ENCODE measurements at regions not wholly inside any gene's neighbourhood (a gene's known extent, or its start where the extent isn't known, plus 50 kb on each side); places are given as distances from the start of the nearest gene placed in this dataset.

DNA sequence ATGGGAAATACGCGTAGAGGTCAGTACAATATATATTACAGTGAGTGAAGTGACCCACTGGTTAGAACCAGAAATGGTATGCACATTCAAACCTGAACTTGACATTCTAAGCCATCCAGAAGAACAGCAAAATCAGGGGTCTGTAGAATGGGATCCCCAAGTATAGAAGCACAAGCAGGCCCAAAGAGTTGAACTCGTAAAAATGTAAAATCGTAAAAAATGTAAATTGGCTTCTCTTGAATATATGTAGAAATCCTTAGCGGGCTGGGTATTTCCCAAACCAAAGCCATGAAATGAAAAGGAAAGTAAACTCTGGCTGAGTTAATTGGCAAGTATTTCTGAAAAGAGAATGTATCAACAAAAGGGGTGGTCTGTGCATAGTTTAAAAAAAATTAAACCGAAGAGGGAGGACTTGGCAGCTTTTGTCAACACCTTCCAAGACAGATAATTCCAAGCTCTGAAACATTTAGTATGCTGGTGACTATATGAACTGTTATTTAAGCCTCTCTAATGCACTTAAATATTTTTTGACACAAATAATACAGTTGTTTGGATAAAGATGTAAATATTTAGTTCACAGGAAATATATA lies 1505.6 kb upstream of the FLRT2 start:
- DNase-seq = no peak
- TF ChIP-seq POLR2A (IDR thresholded peaks at IDR 0.05; ENCODE audit: low read length) (no peak), GATA1 (IDR thresholded peaks at IDR 0.05; ENCODE audit: low read depth, low read length) (no peak)

DNA sequence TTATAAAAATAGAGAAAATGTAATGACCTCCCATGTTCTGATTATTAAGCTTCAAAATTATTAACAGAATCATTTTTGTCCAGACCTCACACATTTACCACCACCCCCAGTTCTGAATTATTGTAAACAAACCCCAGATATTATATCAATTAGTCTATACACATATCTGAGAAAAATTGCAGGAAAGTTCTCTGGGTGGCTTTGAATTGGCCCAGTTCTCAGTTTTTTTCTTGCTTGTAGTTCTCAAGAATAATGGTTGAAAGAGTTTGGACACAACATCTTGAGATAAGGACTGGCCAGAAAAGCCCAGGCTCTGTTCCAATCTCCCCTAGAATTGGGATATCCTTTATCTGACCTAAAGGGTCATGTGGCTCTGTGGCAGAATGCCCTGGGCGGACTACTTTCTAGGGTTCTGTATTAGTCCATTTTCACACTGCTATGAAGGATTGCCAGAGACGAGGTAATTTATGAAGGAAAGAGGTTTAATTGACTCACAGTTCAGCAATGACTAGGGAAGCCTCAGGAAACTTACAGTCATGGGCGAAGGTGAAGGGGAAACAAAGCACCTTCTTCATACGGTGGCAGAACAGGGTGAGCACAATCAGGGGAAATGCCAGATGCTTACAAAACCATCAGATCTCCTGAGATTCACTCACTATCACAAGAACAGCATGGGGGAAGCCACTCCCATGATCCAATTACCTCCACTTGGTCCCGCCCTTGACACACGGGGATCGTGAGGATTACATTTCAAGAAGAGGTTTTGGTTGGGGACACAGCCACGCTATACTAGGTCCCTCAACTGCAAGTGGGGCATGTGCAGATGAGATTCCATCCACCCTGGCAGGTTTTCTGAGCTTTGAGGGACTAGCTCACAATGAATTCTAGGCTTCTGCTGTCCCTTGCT lies 1504.6 kb upstream of the FLRT2 start:
- DNase-seq = no peak
- TF ChIP-seq POLR2A (IDR thresholded peaks at IDR 0.05; ENCODE audit: low read length) = no peak
- no peak for TF ChIP-seq GATA1 (IDR thresholded peaks at IDR 0.05; ENCODE audit: low read depth, low read length)

DNA sequence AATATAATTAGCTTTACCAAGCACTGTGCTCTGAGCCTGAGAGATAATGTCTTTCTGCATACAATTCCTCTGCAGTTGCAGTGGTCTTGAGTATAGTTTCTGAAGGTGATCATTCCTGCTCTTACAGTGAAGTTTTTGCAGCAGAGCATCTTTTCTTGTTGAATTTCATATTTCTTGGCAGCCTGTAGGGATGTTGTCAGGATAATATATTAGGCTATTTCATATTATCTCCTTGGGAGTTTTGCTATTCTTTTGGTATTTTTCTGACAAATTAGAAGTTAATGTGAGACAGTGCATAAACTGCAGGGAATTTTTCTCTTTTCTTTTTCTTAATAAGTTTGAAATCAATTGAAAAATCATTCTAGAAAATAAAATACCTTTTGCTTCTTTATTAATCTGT lies 1502.6 kb upstream of the FLRT2 start:
- no peak for TF ChIP-seq GATA1 (IDR thresholded peaks at IDR 0.05; ENCODE audit: low read depth, low read length)
- no peak for TF ChIP-seq POLR2A (IDR thresholded peaks at IDR 0.05; ENCODE audit: low read length)
- no peak for DNase-seq

GRCh38 chr14:84028080-84028604 lies 1501.8 kb upstream of the FLRT2 start:
- TF ChIP-seq GATA1 (IDR thresholded peaks at IDR 0.05; ENCODE audit: low read depth, low read length) (no peak), POLR2A (IDR thresholded peaks at IDR 0.05; ENCODE audit: low read length) (no peak)
- no peak for DNase-seq

DNA sequence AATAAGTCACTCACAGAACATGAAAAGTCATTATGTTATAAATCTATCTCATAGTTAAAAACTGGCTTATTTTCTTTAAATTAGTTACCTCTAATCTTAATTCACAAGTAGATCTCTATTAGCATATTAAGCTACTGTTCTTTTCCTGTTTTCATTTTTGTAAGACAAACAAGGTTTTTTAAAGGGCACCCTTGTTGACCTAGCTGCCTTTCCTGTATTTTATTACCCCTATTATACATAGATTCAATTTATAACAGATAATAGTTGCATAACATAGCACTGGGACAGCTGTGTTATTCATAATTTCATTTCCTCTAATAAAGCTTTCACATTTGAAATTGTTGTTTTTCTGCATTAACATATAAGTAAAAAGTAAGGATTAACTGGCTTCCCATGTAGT lies 1500.7 kb upstream of the FLRT2 start:
- no peak for DNase-seq
- TF ChIP-seq GATA1 (IDR thresholded peaks at IDR 0.05; ENCODE audit: low read depth, low read length) = no peak
- no peak for TF ChIP-seq POLR2A (IDR thresholded peaks at IDR 0.05; ENCODE audit: low read length)

- TF ChIP-seq POLR2A (IDR thresholded peaks at IDR 0.05; ENCODE audit: low read length) (no peak), GATA1 (IDR thresholded peaks at IDR 0.05; ENCODE audit: low read depth, low read length) (no peak)
- DNase-seq = no peak
These were observed 1500.2 kb upstream of the FLRT2 start for GRCh38 chr14:84029720-84030119.

DNA sequence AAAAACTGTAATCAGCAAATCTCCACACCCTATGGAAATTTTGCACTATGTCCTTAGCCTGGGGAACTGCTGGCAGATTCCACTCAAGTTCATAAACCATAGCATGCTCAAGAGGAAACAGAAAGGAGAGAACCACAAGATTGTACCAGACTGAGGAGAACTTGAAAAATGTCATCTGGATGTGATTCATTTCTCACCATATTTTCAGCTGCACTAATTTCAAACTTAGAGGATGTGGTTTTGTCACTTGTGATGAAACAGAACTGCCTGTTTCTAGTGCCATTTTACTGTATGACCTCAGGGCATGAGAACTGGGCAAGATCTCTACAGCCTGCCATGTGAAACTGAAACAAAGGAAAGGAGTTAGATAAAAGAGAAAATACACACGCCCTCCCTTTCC lies 1493.1 kb upstream of the FLRT2 start:
- no peak for DNase-seq

GRCh38 chr14:84037593-84037992 lies 1492.4 kb upstream of the FLRT2 start:
- TF ChIP-seq GATA1 (IDR thresholded peaks at IDR 0.05; ENCODE audit: low read depth, low read length) = no peak
- TF ChIP-seq POLR2A (IDR thresholded peaks at IDR 0.05; ENCODE audit: low read length) = no peak
- no peak for DNase-seq

More for the DNA sequence above, 1493.1 kb upstream of the FLRT2 start:
- TF ChIP-seq POLR2A (IDR thresholded peaks at IDR 0.05; ENCODE audit: low read length) = no peak
- TF ChIP-seq GATA1 (IDR thresholded peaks at IDR 0.05; ENCODE audit: low read depth, low read length) = no peak

- DNase-seq = no peak
- no peak for TF ChIP-seq GATA1 (IDR thresholded peaks at IDR 0.05; ENCODE audit: low read depth, low read length)
- no peak for TF ChIP-seq POLR2A (IDR thresholded peaks at IDR 0.05; ENCODE audit: low read length)
These were observed 1489.8 kb upstream of the FLRT2 start for GRCh38 chr14:84040101-84040500.

DNA sequence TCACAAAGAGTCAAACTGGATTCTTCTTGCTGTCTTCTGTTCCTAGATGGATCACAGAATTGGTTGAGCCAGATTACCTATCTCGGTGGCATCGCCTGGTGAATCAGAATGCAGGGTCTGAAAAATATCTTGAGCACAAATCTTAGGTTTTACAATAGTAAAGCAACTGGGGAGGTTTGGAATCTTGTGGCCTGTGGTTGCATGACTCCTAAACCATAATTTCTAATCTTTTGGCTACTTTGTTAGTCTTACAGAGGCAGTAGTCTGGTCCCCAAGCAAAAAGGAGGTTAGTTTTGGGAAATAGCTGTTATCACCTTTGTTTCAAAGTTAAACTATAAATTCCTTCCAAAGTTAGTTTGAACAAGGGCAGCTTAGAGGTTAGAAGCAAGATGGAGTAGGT lies 1488.5 kb upstream of the FLRT2 start:
- TF ChIP-seq POLR2A (IDR thresholded peaks at IDR 0.05; ENCODE audit: low read length) (no peak), GATA1 (IDR thresholded peaks at IDR 0.05; ENCODE audit: low read depth, low read length) (no peak)
- no peak for DNase-seq

DNA sequence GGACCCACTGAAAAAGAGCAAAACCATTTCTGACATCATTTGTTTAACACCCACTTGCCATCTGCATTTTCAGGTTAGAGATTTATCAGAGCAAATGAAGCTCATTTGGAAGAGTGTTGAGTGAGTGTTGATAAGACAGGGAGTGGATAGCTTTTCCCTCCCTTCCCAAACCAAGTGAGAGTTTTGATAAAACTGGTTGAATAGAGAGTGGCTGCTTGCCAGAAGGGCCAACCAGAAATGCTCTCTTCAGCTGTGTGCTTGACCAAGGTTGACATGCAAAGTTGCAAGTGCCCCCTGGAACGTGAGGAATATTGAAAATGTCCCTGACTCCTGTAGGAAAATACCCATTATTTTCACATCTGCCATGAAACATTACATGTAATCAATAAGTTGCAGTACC lies 1487.0 kb upstream of the FLRT2 start:
- no peak for TF ChIP-seq POLR2A (IDR thresholded peaks at IDR 0.05; ENCODE audit: low read length)
- TF ChIP-seq GATA1 (IDR thresholded peaks at IDR 0.05; ENCODE audit: low read depth, low read length) = no peak
- no peak for DNase-seq

- no peak for TF ChIP-seq GATA1 (IDR thresholded peaks at IDR 0.05; ENCODE audit: low read depth, low read length)
- no peak for TF ChIP-seq POLR2A (IDR thresholded peaks at IDR 0.05; ENCODE audit: low read length)
- no peak for DNase-seq
These were observed 1465.4 kb upstream of the FLRT2 start for GRCh38 chr14:84064316-84065125.

DNA sequence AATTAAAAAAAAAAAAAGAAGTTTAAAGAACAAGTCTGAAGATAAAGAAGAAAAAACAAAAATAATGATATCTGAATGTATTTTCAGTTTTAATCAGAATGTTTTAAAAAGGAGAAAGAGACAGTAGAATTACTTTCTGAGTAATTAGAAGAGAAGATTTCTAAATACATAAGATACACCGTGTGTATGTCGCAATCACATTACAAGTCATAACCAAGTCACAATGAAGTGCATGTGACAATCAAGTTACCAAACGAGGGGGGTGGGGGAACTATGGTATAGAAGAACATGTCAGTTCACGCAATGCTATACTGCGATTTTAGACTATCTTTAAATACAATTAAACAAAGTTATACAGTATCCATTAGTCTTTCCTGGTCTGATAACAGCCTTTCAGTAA lies 1464.1 kb upstream of the FLRT2 start:
- DNase-seq = no peak
- TF ChIP-seq GATA1 (IDR thresholded peaks at IDR 0.05; ENCODE audit: low read depth, low read length) (no peak), POLR2A (IDR thresholded peaks at IDR 0.05; ENCODE audit: low read length) (no peak)

GRCh38 chr14:84068288-84068687 lies 1461.7 kb upstream of the FLRT2 start:
- no peak for TF ChIP-seq GATA1 (IDR thresholded peaks at IDR 0.05; ENCODE audit: low read depth, low read length)
- TF ChIP-seq POLR2A (IDR thresholded peaks at IDR 0.05; ENCODE audit: low read length) = no peak
- DNase-seq = no peak

Data from erythroblast (primary cell).